GM23338 (cell line): ENCODE measurements at regions not wholly inside any gene's neighbourhood (a gene's known extent, or its start where the extent isn't known, plus 50 kb on each side); places are given as distances from the start of the nearest gene placed in this dataset.

Source experiments
- ATAC-seq: fragments of 200-7000 bp; cut with Tn5 transposase; 3 replicates; pipeline ENCODE4 v1.9.1; 2020
- DNase-seq: peaks from one replicate; pipeline ENCODE4 v3.0.0-alpha.2; 2015; ENCODE audit warnings: low spot score
- H2AFZ ChIP-seq: fragments of 200-600 bp; sonication (generic); 2 replicates; pipeline ENCODE4 v1.8.0; 2016; ENCODE audit warnings: antibody characterized with exemption, mild to moderate bottlenecking, moderate library complexity
- H3F3A ChIP-seq: fragments of 200-600 bp; sonication (generic); replicated peaks from 2 replicates; pipeline ENCODE4 v1.8.0; 2017; ENCODE audit warnings: antibody characterized with exemption, mixed run types, low read depth
- H3K27ac ChIP-seq: fragments of 200-600 bp; sonication (generic); 2 replicates; pipeline ENCODE4 v1.6.1; 2016; ENCODE audit warnings: low read depth
- H3K27me3 ChIP-seq: fragments of 200-600 bp; sonication (generic); 2 replicates; pipeline ENCODE4 v1.8.0; 2016; ENCODE audit warnings: mild to moderate bottlenecking, mixed run types, moderate library complexity; ENCODE audit not compliant: insufficient read depth
- H3K36me3 ChIP-seq: fragments of 200-600 bp; sonication (generic); 2 replicates; pipeline ENCODE4 v1.8.0; 2016; ENCODE audit warnings: mild to moderate bottlenecking; ENCODE audit not compliant: insufficient read depth
- H3K4me1 ChIP-seq: fragments of 200-600 bp; sonication (generic); 2 replicates; pipeline ENCODE4 v1.8.0; 2016; ENCODE audit warnings: mild to moderate bottlenecking, moderate library complexity; ENCODE audit not compliant: insufficient read depth
- H3K4me2 ChIP-seq: fragments of 200-600 bp; sonication (generic); 2 replicates; pipeline ENCODE4 v1.7.1; 2017; ENCODE audit warnings: mixed run types
- H3K4me3 ChIP-seq: fragments of 200-600 bp; sonication (generic); 2 replicates; pipeline ENCODE4 v1.6.1; 2016; ENCODE audit warnings: mixed run types
- H3K79me2 ChIP-seq: fragments of 200-600 bp; sonication (generic); replicated peaks from 2 replicates; pipeline ENCODE4 v1.8.0; 2017; ENCODE audit warnings: mild to moderate bottlenecking; ENCODE audit not compliant: insufficient read depth
- H3K9me2 ChIP-seq: fragments of 200-600 bp; sonication (generic); 2 replicates; pipeline ENCODE4 v1.8.0; 2017; ENCODE audit not compliant: insufficient read depth
- H4K20me1 ChIP-seq: fragments of 200-600 bp; sonication (generic); replicated peaks from 2 replicates; pipeline ENCODE4 v1.8.0; 2017; ENCODE audit warnings: mild to moderate bottlenecking; ENCODE audit not compliant: insufficient read depth
- H3K27ac Mint-ChIP-seq: 2 replicates; pipeline ENCODE4 v1.8.0; 2020; ENCODE audit warnings: inconsistent platforms, mild to moderate bottlenecking, moderate library complexity, mixed read lengths
- H3K27me3 Mint-ChIP-seq: 3 replicates; pipeline ENCODE4 v1.8.0; 2022; ENCODE audit warnings: low read depth, mild to moderate bottlenecking, moderate library complexity, mixed read lengths, inconsistent platforms; ENCODE audit not compliant: insufficient read depth, poor library complexity
- H3K36me3 Mint-ChIP-seq: 3 replicates; pipeline ENCODE4 v1.8.0; 2021; ENCODE audit warnings: low read depth, mild to moderate bottlenecking, inconsistent platforms, moderate library complexity, mixed read lengths
- H3K4me1 Mint-ChIP-seq: 3 replicates; pipeline ENCODE4 v1.8.0; 2020; ENCODE audit warnings: mild to moderate bottlenecking, inconsistent platforms, mixed read lengths
- H3K4me3 Mint-ChIP-seq: 3 replicates; pipeline ENCODE4 v1.8.0; 2021; ENCODE audit warnings: moderate library complexity, mild to moderate bottlenecking, inconsistent platforms, mixed read lengths
- H3K9me3 Mint-ChIP-seq: 3 replicates; pipeline ENCODE4 v1.8.0; 2020; ENCODE audit warnings: moderate library complexity, mild to moderate bottlenecking, inconsistent platforms, mixed read lengths
- CREB1 ChIP-seq: fragments of 250-450 bp; sonication (Bioruptor Pico); IDR thresholded peaks from 2 replicates; pipeline ENCODE4 v1.5.0; 2020; ENCODE audit warnings: low read depth, mild to moderate bottlenecking, moderate library complexity
- EZH2 ChIP-seq: fragments of 200-600 bp; sonication (generic); IDR thresholded peaks from one replicate; pipeline ENCODE4 v1.8.0; 2017; ENCODE audit warnings: antibody characterized with exemption, mild to moderate bottlenecking, low read depth; ENCODE audit not compliant: unreplicated experiment
- EZH2phosphoT487 ChIP-seq: fragments of 200-600 bp; sonication (generic); IDR thresholded peaks from one replicate; pipeline ENCODE4 v1.8.1; 2018; ENCODE audit warnings: antibody characterized with exemption; ENCODE audit not compliant: unreplicated experiment
- JUNB ChIP-seq: IDR thresholded peaks from one replicate; pipeline ENCODE4 v1.6.1; 2016; ENCODE audit warnings: antibody characterized with exemption; ENCODE audit not compliant: unreplicated experiment
- NANOG ChIP-seq: IDR thresholded peaks from 2 replicates; pipeline ENCODE4 v1.6.1; 2016; ENCODE audit warnings: antibody characterized with exemption, borderline replicate concordance
- POLR2AphosphoS5 ChIP-seq: IDR thresholded peaks from 2 replicates; pipeline ENCODE4 v1.6.1; 2016; ENCODE audit warnings: antibody characterized with exemption, low read depth
- STAT1 ChIP-seq: IDR thresholded peaks from one replicate; pipeline ENCODE4 v1.6.1; 2016; ENCODE audit warnings: antibody characterized with exemption; ENCODE audit not compliant: unreplicated experiment
- ZNF114 ChIP-seq: fragments of 250-450 bp; sonication (Bioruptor Pico); IDR thresholded peaks from 2 replicates; pipeline ENCODE4 v1.5.0; 2020; ENCODE audit warnings: mild to moderate bottlenecking, moderate library complexity
- ZNF331 ChIP-seq: fragments of 250-450 bp; sonication (Bioruptor Pico); IDR thresholded peaks from 2 replicates; pipeline ENCODE4 v1.5.0; 2020; ENCODE audit warnings: low read depth, mild to moderate bottlenecking, moderate library complexity
- TF ChIP-seq, protein P1 (sequence below): IDR thresholded peaks from one replicate; pipeline ENCODE4 v1.6.1; 2018; ENCODE audit warnings: antibody characterized with exemption; ENCODE audit not compliant: unreplicated experiment
- TF ChIP-seq, protein P2 (sequence below): IDR thresholded peaks from 2 replicates; pipeline ENCODE4 v1.6.1; 2016; ENCODE audit warnings: antibody characterized with exemption
- TF ChIP-seq, protein P3 (sequence below): fragments of 250-450 bp; sonication (Bioruptor Pico); IDR thresholded peaks from 2 replicates; pipeline ENCODE4 v1.5.0; 2020; ENCODE audit warnings: mild to moderate bottlenecking, moderate library complexity

DNA sequence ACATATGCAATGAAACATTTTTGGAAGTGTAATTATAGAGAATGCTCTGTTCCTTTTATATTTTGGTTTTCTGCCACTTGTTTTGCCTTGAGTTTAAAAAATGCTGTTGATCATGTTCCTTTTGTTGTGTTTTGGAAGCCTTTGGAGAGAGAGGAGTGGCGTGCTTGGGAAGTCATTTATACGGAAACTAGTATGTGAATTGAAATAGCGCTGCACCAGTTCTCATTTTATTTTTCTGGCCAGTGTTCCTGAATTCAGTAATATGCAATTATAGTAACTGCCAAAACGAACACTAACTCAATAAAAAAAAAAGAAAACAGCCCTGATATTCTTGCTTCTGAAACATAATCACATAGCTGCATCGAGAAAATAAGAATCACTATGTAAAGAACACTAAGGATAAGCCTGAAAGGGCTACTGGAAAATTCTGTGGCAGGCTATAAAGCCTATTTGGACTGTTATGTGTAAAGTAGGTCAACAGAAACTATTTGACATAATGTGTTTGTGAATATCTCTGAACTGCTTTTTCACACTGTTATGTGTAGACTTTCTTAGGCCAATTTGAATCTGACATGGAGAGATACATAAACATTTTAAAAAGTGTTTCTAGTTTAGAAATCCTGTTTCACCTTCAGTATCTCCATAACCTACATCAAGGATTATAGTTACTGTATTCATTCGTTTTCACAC, 742.0 kb downstream of the KCNT2 start (continued):
- TF ChIP-seq POLR2AphosphoS5: no peak
- TF ChIP-seq ZNF114: no peak
- TF ChIP-seq EZH2: no peak
- no peak for TF ChIP-seq JUNB
- TF ChIP-seq, protein P1, sequence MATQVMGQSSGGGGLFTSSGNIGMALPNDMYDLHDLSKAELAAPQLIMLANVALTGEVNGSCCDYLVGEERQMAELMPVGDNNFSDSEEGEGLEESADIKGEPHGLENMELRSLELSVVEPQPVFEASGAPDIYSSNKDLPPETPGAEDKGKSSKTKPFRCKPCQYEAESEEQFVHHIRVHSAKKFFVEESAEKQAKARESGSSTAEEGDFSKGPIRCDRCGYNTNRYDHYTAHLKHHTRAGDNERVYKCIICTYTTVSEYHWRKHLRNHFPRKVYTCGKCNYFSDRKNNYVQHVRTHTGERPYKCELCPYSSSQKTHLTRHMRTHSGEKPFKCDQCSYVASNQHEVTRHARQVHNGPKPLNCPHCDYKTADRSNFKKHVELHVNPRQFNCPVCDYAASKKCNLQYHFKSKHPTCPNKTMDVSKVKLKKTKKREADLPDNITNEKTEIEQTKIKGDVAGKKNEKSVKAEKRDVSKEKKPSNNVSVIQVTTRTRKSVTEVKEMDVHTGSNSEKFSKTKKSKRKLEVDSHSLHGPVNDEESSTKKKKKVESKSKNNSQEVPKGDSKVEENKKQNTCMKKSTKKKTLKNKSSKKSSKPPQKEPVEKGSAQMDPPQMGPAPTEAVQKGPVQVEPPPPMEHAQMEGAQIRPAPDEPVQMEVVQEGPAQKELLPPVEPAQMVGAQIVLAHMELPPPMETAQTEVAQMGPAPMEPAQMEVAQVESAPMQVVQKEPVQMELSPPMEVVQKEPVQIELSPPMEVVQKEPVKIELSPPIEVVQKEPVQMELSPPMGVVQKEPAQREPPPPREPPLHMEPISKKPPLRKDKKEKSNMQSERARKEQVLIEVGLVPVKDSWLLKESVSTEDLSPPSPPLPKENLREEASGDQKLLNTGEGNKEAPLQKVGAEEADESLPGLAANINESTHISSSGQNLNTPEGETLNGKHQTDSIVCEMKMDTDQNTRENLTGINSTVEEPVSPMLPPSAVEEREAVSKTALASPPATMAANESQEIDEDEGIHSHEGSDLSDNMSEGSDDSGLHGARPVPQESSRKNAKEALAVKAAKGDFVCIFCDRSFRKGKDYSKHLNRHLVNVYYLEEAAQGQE: no peak
- TF ChIP-seq CREB1 (CRISPR knock-in tag): no peak

DNA sequence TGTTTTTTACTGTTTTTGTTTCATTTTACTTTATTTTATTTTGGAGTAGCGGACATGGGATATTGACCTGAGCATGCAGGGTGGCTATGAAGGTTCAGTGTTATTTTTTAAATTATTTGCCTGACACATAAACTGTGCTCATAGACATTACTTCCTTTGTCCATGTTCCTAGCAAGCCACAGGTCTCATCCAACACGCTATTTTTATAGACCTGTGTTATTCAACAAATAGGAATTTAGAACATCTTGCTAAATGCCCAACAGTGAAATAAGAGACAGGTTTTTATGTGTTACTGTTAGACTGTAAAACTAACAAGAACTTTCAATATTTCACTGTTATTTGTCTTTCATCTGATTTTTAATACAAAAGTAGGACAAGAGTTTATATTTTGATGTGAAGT, 756.4 kb downstream of the KCNT2 start:
- Mint-ChIP-seq H3K36me3 (no peaks in the 10 kb centered on the region), H3K27ac (peak overlapping the region; percentile 94), H3K9me3 (no peaks in the 10 kb centered on the region), H3K4me1 (peaks cover 45% of the 10 kb centered on the region), H3K4me3 (no peak overlapping the region), H3K27me3 (peaks cover 2% of the 10 kb centered on the region)
- ATAC-seq (no peak), DNase-seq (no peak)
- Histone ChIP-seq H3K27ac (0 out of 2 replicates have a peak overlapping the region, but pooled peaks have one; percentile 10), H3K4me2 (0 out of 2 replicates have a peak overlapping the region, but pooled peaks have one; percentile 3), H3K4me1 (peaks cover 60% of the 10 kb centered on the region), H3K79me2 (no peaks in the 10 kb centered on the region), H3F3A (no peaks in the 10 kb centered on the region), H3K4me3 (no peak overlapping the region), H3K36me3 (no peaks in the 10 kb centered on the region), H4K20me1 (no peaks in the 10 kb centered on the region), H3K27me3 (no peaks in the 10 kb centered on the region), H2AFZ (no peak overlapping the region), H3K9me2 (no peaks in the 10 kb centered on the region)
- TF ChIP-seq EZH2 (no peak), ZNF331 (CRISPR knock-in tag) (no peak), CREB1 (CRISPR knock-in tag) (no peak), NANOG (no peak), EZH2phosphoT487 (no peak), POLR2AphosphoS5 (no peak), JUNB (no peak), ZNF114 (no peak), STAT1 (no peak)
- TF ChIP-seq, protein P2, sequence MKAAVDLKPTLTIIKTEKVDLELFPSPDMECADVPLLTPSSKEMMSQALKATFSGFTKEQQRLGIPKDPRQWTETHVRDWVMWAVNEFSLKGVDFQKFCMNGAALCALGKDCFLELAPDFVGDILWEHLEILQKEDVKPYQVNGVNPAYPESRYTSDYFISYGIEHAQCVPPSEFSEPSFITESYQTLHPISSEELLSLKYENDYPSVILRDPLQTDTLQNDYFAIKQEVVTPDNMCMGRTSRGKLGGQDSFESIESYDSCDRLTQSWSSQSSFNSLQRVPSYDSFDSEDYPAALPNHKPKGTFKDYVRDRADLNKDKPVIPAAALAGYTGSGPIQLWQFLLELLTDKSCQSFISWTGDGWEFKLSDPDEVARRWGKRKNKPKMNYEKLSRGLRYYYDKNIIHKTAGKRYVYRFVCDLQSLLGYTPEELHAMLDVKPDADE: no peak
- TF ChIP-seq, protein P3, sequence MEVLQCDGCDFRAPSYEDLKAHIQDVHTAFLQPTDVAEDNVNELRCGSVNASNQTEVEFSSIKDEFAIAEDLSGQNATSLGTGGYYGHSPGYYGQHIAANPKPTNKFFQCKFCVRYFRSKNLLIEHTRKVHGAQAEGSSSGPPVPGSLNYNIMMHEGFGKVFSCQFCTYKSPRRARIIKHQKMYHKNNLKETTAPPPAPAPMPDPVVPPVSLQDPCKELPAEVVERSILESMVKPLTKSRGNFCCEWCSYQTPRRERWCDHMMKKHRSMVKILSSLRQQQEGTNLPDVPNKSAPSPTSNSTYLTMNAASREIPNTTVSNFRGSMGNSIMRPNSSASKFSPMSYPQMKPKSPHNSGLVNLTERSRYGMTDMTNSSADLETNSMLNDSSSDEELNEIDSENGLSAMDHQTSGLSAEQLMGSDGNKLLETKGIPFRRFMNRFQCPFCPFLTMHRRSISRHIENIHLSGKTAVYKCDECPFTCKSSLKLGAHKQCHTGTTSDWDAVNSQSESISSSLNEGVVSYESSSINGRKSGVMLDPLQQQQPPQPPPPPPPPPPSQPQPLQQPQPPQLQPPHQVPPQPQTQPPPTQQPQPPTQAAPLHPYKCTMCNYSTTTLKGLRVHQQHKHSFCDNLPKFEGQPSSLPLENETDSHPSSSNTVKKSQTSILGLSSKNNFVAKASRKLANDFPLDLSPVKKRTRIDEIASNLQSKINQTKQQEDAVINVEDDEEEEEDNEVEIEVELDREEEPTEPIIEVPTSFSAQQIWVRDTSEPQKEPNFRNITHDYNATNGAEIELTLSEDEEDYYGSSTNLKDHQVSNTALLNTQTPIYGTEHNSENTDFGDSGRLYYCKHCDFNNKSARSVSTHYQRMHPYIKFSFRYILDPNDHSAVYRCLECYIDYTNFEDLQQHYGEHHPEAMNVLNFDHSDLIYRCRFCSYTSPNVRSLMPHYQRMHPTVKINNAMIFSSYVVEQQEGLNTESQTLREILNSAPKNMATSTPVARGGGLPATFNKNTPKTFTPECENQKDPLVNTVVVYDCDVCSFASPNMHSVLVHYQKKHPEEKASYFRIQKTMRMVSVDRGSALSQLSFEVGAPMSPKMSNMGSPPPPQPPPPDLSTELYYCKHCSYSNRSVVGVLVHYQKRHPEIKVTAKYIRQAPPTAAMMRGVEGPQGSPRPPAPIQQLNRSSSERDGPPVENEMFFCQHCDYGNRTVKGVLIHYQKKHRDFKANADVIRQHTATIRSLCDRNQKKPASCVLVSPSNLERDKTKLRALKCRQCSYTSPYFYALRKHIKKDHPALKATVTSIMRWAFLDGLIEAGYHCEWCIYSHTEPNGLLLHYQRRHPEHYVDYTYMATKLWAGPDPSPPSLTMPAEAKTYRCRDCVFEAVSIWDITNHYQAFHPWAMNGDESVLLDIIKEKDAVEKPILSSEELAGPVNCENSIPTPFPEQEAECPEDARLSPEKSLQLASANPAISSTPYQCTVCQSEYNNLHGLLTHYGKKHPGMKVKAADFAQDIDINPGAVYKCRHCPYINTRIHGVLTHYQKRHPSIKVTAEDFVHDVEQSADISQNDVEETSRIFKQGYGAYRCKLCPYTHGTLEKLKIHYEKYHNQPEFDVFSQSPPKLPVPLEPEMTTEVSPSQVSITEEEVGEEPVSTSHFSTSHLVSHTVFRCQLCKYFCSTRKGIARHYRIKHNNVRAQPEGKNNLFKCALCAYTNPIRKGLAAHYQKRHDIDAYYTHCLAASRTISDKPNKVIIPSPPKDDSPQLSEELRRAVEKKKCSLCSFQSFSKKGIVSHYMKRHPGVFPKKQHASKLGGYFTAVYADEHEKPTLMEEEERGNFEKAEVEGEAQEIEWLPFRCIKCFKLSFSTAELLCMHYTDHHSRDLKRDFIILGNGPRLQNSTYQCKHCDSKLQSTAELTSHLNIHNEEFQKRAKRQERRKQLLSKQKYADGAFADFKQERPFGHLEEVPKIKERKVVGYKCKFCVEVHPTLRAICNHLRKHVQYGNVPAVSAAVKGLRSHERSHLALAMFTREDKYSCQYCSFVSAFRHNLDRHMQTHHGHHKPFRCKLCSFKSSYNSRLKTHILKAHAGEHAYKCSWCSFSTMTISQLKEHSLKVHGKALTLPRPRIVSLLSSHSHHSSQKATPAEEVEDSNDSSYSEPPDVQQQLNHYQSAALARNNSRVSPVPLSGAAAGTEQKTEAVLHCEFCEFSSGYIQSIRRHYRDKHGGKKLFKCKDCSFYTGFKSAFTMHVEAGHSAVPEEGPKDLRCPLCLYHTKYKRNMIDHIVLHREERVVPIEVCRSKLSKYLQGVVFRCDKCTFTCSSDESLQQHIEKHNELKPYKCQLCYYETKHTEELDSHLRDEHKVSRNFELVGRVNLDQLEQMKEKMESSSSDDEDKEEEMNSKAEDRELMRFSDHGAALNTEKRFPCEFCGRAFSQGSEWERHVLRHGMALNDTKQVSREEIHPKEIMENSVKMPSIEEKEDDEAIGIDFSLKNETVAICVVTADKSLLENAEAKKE (CRISPR knock-in tag): no peak
